CD14-positive monocyte (primary cell): ENCODE measurements at regions not wholly inside any gene's neighbourhood (a gene's known extent, or its start where the extent isn't known, plus 50 kb on each side); places are given as distances from the start of the nearest gene placed in this dataset.

Source experiments
- DNase-seq, 3 donors: peaks; one replicate each; pipeline ENCODE4 v3.0.0-alpha.2; 2011 to 2022
- H2AFZ ChIP-seq: 2 replicates; pipeline ENCODE4 v1.6.0; 2012; ENCODE audit warnings: mild to moderate bottlenecking, low read depth, low read length, inconsistent platforms; ENCODE audit not compliant: insufficient read depth, poor library complexity, severe bottlenecking
- H3K27ac ChIP-seq, 2 donors: 1 replicate in 1 of 2; 2 replicates in 1 of 2; pipeline ENCODE4 v1.5.1; 2012 to 2013; ENCODE audit warnings: low read length in 2 of 2, control low read depth in 1 of 2, inconsistent platforms in 1 of 2, low read depth in 1 of 2, mild to moderate bottlenecking in 1 of 2
- H3K27me3 ChIP-seq, 2 donors: one replicate each; pipeline versions ENCODE4 v1.6.0 to v1.6.1; 2011 to 2013; ENCODE audit warnings: low read length in 2 of 2; ENCODE audit not compliant: control insufficient read depth in 2 of 2, insufficient read depth in 2 of 2
- H3K36me3 ChIP-seq, 2 donors: replicated peaks in 1 of 2; 1 replicate in 1 of 2; 2 replicates in 1 of 2; pipeline versions ENCODE4 v1.5.1 to v1.6.1; 2012 to 2013; ENCODE audit warnings: low read length in 2 of 2, control low read depth in 1 of 2, inconsistent platforms in 1 of 2, mild to moderate bottlenecking in 1 of 2; ENCODE audit not compliant: insufficient read depth in 2 of 2, control insufficient read depth in 1 of 2
- H3K4me1 ChIP-seq, 2 donors: 1 replicate in 1 of 2; 2 replicates in 1 of 2; pipeline versions ENCODE4 v1.5.1 to v1.6.1; 2012 to 2013; ENCODE audit warnings: low read length in 2 of 2, control low read depth in 1 of 2, inconsistent platforms in 1 of 2, mild to moderate bottlenecking in 1 of 2, moderate library complexity in 1 of 2; ENCODE audit not compliant: insufficient read depth in 2 of 2, control insufficient read depth in 1 of 2
- H3K4me2 ChIP-seq: replicated peaks from 2 replicates; pipeline ENCODE3; 2012; ENCODE audit warnings: low read length, moderate library complexity, mild to moderate bottlenecking; ENCODE audit not compliant: poor library complexity, severe bottlenecking; ENCODE audit errors: extremely low read depth
- H3K4me3 ChIP-seq, 3 experiments: fragments of 200-600 bp in 1 of 3; sonication (generic) in 1 of 3; replicated peaks in 1 of 3; 1 replicate in 2 of 3; 2 replicates in 1 of 3; pipeline ENCODE4 v1.5.1; 2011 to 2013; ENCODE audit warnings: low read length in 3 of 3, mild to moderate bottlenecking in 3 of 3, control low read depth in 2 of 3, low read depth in 2 of 3, inconsistent platforms in 1 of 3, moderate library complexity in 1 of 3
- H3K79me2 ChIP-seq: 2 replicates; pipeline ENCODE4 v1.6.0; 2012; ENCODE audit warnings: mild to moderate bottlenecking, control low read depth, inconsistent platforms, low read length, moderate library complexity; ENCODE audit not compliant: insufficient read depth
- H3K9ac ChIP-seq: 2 replicates; pipeline ENCODE4 v1.6.0; 2017; ENCODE audit warnings: low read length, mild to moderate bottlenecking; ENCODE audit not compliant: insufficient read depth, poor library complexity, severe bottlenecking
- H3K9me3 ChIP-seq, 2 donors: replicated peaks in 1 of 2; 1 replicate in 1 of 2; 2 replicates in 1 of 2; pipeline versions ENCODE4 v1.5.1 to v1.6.1; 2012 to 2013; ENCODE audit warnings: low read length in 2 of 2, control low read depth in 1 of 2; ENCODE audit not compliant: control insufficient read depth in 1 of 2, insufficient read depth in 1 of 2
- H4K20me1 ChIP-seq: 2 replicates; pipeline ENCODE4 v1.6.0; 2012; ENCODE audit warnings: mild to moderate bottlenecking, low read length, control low read depth, moderate library complexity; ENCODE audit not compliant: insufficient read depth
- H3K27ac Mint-ChIP-seq, 7 donors: one replicate each; pipeline ENCODE4 v1.8.0; 2020; ENCODE audit warnings: mild to moderate bottlenecking in 7 of 7, mixed read lengths in 7 of 7, moderate library complexity in 6 of 7, inconsistent platforms in 2 of 7
- H3K27me3 Mint-ChIP-seq, 3 donors: one replicate each; pipeline ENCODE4 v1.8.0; 2021 to 2022; ENCODE audit warnings: low read depth in 3 of 3, mild to moderate bottlenecking in 3 of 3, mixed read lengths in 3 of 3, moderate library complexity in 3 of 3, inconsistent platforms in 1 of 3
- H3K36me3 Mint-ChIP-seq, 2 donors: one replicate each; pipeline ENCODE4 v1.8.0; 2020; ENCODE audit warnings: mixed read lengths in 2 of 2, inconsistent platforms in 1 of 2, mild to moderate bottlenecking in 1 of 2
- H3K4me1 Mint-ChIP-seq: one replicate; pipeline ENCODE4 v1.8.0; 2020; ENCODE audit warnings: mild to moderate bottlenecking, mixed read lengths
- H3K4me3 Mint-ChIP-seq, 2 donors: one replicate each; pipeline ENCODE4 v1.8.0; 2020; ENCODE audit warnings: mild to moderate bottlenecking in 2 of 2, mixed read lengths in 2 of 2, moderate library complexity in 1 of 2
- H3K9me3 Mint-ChIP-seq, 7 donors: one replicate each; pipeline ENCODE4 v1.8.0; 2020 to 2022; ENCODE audit warnings: mixed read lengths in 7 of 7, mild to moderate bottlenecking in 6 of 7, moderate library complexity in 6 of 7, inconsistent platforms in 2 of 7
- WGBS: methylation state at CpG from one replicate; pipeline ENCODE4 v1.1.5; 2013; ENCODE audit warnings: missing lambda C conversion rate; ENCODE audit not compliant: insufficient coverage; 5-methylcytosine and 5-hydroxymethylcytosine counted together
- intact Hi-C, 2 donors: fragments of 100-400 bp; cut with micrococcal nuclease; formaldehyde crosslinking; loops; one replicate each; pipeline versions ENCODE4 v1.15.0 to v1.15.1; 2023
- TF ChIP-seq, protein P1 (sequence below): fragments of 200-600 bp; IDR thresholded peaks from one replicate; pipeline ENCODE4 v1.8.0; 2022; ENCODE audit warnings: antibody characterized with exemption, mild to moderate bottlenecking

DNA sequence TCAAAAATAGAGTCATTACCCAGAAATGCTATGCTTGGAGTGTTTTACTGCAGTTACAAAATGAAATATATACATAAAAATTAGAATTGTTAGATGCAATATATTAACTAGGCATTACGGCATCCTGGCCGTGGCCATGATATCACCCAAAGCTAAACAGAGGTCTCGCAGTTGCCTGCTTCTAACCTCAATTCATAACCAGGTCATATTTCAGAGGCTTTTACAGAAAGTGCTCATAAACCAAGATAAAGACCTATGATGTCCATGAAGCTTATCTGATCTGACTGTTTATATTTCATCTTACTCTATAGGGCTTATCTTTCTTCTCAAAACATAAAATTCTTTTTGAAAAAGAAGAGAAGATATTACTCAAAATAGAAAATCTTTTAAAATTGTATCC, 664.5 kb upstream of the SALL1 start:
- intact Hi-C loops = no loop called here
- H3K36me3 Mint-ChIP-seq = no peaks in the 10 kb centered on the region
- WGBS = no CpG with 5 or more reads among the region's 3 CpGs

DNA sequence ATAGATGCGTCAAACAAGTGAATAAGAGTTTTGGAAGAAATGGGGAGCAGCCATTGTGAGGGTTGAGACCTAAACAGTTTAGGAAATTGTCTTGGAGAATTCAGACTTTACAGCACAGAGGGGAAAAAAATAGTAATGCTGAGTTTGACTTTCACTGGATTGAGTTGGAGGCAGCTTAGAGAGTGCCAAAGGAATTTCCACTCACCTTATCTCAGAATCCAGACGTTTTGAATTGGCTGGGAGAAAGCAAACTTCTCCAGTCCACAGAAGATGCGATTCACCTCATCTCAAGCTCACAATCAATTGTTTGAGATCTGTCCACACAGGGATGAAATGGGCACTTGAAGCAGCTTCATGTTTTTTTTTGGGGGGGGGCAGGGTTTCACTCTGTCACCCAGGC, 663.5 kb upstream of the SALL1 start:
- H3K36me3 Mint-ChIP-seq = no peaks in the 10 kb centered on the region
- no peak overlapping the region for H3K4me3 Mint-ChIP-seq
- TF ChIP-seq, protein P1, sequence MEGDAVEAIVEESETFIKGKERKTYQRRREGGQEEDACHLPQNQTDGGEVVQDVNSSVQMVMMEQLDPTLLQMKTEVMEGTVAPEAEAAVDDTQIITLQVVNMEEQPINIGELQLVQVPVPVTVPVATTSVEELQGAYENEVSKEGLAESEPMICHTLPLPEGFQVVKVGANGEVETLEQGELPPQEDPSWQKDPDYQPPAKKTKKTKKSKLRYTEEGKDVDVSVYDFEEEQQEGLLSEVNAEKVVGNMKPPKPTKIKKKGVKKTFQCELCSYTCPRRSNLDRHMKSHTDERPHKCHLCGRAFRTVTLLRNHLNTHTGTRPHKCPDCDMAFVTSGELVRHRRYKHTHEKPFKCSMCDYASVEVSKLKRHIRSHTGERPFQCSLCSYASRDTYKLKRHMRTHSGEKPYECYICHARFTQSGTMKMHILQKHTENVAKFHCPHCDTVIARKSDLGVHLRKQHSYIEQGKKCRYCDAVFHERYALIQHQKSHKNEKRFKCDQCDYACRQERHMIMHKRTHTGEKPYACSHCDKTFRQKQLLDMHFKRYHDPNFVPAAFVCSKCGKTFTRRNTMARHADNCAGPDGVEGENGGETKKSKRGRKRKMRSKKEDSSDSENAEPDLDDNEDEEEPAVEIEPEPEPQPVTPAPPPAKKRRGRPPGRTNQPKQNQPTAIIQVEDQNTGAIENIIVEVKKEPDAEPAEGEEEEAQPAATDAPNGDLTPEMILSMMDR = no peak
- no peaks in the 10 kb centered on the region for H4K20me1 ChIP-seq
- WGBS = no CpG with 5 or more reads among the region's 3 CpGs
- no peak overlapping the region for H2AFZ ChIP-seq
- H3K4me2 ChIP-seq = no peak overlapping the region
- no peaks in the 10 kb centered on the region for H3K9me3 ChIP-seq
- no peaks in the 10 kb centered on the region for H3K4me1 Mint-ChIP-seq
- H3K4me3 ChIP-seq = no peak overlapping the region
- no peak for DNase-seq
- H3K9me3 Mint-ChIP-seq = peaks cover 0 to 5% (median 1%) of the 10 kb centered on the region in 7 donors
- no peaks in the 10 kb centered on the region for H3K79me2 ChIP-seq
- no peak overlapping the region for H3K9ac ChIP-seq
- H3K27ac Mint-ChIP-seq = no peak overlapping the region
- H3K4me1 ChIP-seq = no peaks in the 10 kb centered on the region
- no peaks in the 10 kb centered on the region for H3K36me3 ChIP-seq
- no peaks in the 10 kb centered on the region for H3K27me3 ChIP-seq
- no peak overlapping the region for H3K27ac ChIP-seq
- H3K27me3 Mint-ChIP-seq = no peaks in the 10 kb centered on the region
- intact Hi-C loops = no loop called here

More for the DNA sequence above, 664.5 kb upstream of the SALL1 start:
- no peaks in the 10 kb centered on the region for H3K9me3 ChIP-seq
- no peaks in the 10 kb centered on the region for H4K20me1 ChIP-seq
- H3K4me1 ChIP-seq = no peaks in the 10 kb centered on the region
- Mint-ChIP-seq H3K4me3 (no peak overlapping the region), H3K27me3 (no peaks in the 10 kb centered on the region), H3K27ac (no peak overlapping the region), H3K9me3 (peaks cover 0 to 5% (median 0%) of the 10 kb centered on the region in 7 donors), H3K4me1 (no peaks in the 10 kb centered on the region)
- TF ChIP-seq, protein P1 = no peak
- no peak overlapping the region for H3K9ac ChIP-seq
- H3K36me3 ChIP-seq = no peaks in the 10 kb centered on the region
- H3K4me2 ChIP-seq = no peak overlapping the region
- H3K79me2 ChIP-seq = no peaks in the 10 kb centered on the region
- H3K27me3 ChIP-seq = no peaks in the 10 kb centered on the region
- no peak overlapping the region for H3K27ac ChIP-seq
- H3K4me3 ChIP-seq = no peak overlapping the region
- H2AFZ ChIP-seq = no peak overlapping the region
- no peak for DNase-seq
